ENCODE measurements at regions not wholly inside any gene's neighbourhood (a gene's known extent, or its start where the extent isn't known, plus 50 kb on each side); places are given as distances from the start of the nearest gene placed in this dataset.

- TF ChIP-seq CTCF (IDR thresholded peaks at IDR 0.05) (no peak), POLR2A (IDR thresholded peaks at IDR 0.05) (no peak), EP300 (IDR thresholded peaks at IDR 0.05) (no peak)
These were observed 150.4 kb upstream of the GGTLC1 start for GRCh38 chr20:24138951-24139350.

Data from tibial nerve (tissue), 4 donors.